Fibroblast of lung (primary cell): ENCODE measurements at regions not wholly inside any gene's neighbourhood (a gene's known extent, or its start where the extent isn't known, plus 50 kb on each side); places are given as distances from the start of the nearest gene placed in this dataset.

Experiments
- DNase-seq, 2 donors: peaks; one replicate each; pipeline versions ENCODE4 v3.0.0 to v3.0.0-alpha.2; 2010; ENCODE audit warnings: low read depth in 2 of 2
- H2AFZ ChIP-seq: 2 replicates; pipeline ENCODE4 v1.5.1; 2012; ENCODE audit warnings: low read length, control low read depth, inconsistent platforms
- H3K27ac ChIP-seq: 2 replicates; pipeline ENCODE4 v1.5.1; 2011; ENCODE audit warnings: low read length, control low read depth; ENCODE audit not compliant: insufficient read depth
- H3K27me3 ChIP-seq: 2 replicates; pipeline ENCODE4 v1.5.1; 2011; ENCODE audit warnings: mild to moderate bottlenecking, low read length; ENCODE audit not compliant: control insufficient read depth, insufficient read depth
- H3K36me3 ChIP-seq: 2 replicates; pipeline ENCODE4 v1.5.1; 2011; ENCODE audit warnings: low read length; ENCODE audit not compliant: control insufficient read depth, insufficient read depth
- H3K4me1 ChIP-seq: 2 replicates; pipeline ENCODE4 v1.5.1; 2011; ENCODE audit warnings: low read length; ENCODE audit not compliant: control insufficient read depth, insufficient read depth; ENCODE audit errors: extremely low read depth
- H3K4me2 ChIP-seq: 2 replicates; pipeline ENCODE4 v1.5.1; 2011; ENCODE audit warnings: low read length, control low read depth; ENCODE audit not compliant: insufficient read depth; ENCODE audit errors: extremely low read depth
- H3K4me3 ChIP-seq, 4 experiments: fragments of 200-600 bp in 1 of 4; sonication (generic) in 1 of 4; replicated peaks in 1 of 4; 2 replicates each; pipeline ENCODE4 v1.5.1; 2011 to 2016; ENCODE audit warnings: low read length in 4 of 4, low read depth in 3 of 4, mild to moderate bottlenecking in 3 of 4, control low read depth in 2 of 4, inconsistent platforms in 1 of 4, mixed read lengths in 1 of 4; ENCODE audit not compliant: insufficient read depth in 1 of 4; ENCODE audit errors: control extremely low read depth in 1 of 4
- H3K79me2 ChIP-seq: 2 replicates; pipeline ENCODE4 v1.5.1; 2012; ENCODE audit warnings: mild to moderate bottlenecking, low read length, inconsistent platforms; ENCODE audit not compliant: control insufficient read depth, insufficient read depth
- H3K9ac ChIP-seq: 2 replicates; pipeline ENCODE4 v1.5.1; 2011; ENCODE audit warnings: mild to moderate bottlenecking, low read length, control low read depth; ENCODE audit not compliant: insufficient read depth
- H3K9me3 ChIP-seq: 2 replicates; pipeline ENCODE4 v1.5.1; 2012; ENCODE audit warnings: low read depth, low read length; ENCODE audit not compliant: control insufficient read depth, insufficient read depth
- H4K20me1 ChIP-seq: 2 replicates; pipeline ENCODE4 v1.5.1; 2011; ENCODE audit warnings: low read length; ENCODE audit not compliant: control insufficient read depth, insufficient read depth; ENCODE audit errors: extremely low read depth
- CTCF ChIP-seq, 2 donors: IDR thresholded peaks in 1 of 2; conservative IDR thresholded peaks in 1 of 2; 1 replicate in 1 of 2; 2 replicates in 1 of 2; pipeline ENCODE4 v1.5.1; 2011 to 2012; ENCODE audit warnings: low read length in 2 of 2, control low read depth in 1 of 2, inconsistent platforms in 1 of 2, low read depth in 1 of 2, mild to moderate bottlenecking in 1 of 2
- EZH2 ChIP-seq: IDR thresholded peaks from 2 replicates; pipeline ENCODE4 v1.5.1; 2012; ENCODE audit warnings: low read length, control low read depth, mild to moderate bottlenecking; ENCODE audit errors: missing control alignments

GRCh38 chr1:101603726-101604125, 366.9 kb downstream of the S1PR1 start:
- Histone ChIP-seq H3K79me2 (no peaks in the 10 kb centered on the region), H3K4me3 (no peak overlapping the region), H3K4me2 (no peak overlapping the region), H3K9ac (no peak overlapping the region), H3K4me1 (no peaks in the 10 kb centered on the region), H3K9me3 (no peaks in the 10 kb centered on the region), H3K27ac (no peak overlapping the region), H4K20me1 (no peaks in the 10 kb centered on the region), H2AFZ (no peak overlapping the region), H3K36me3 (no peaks in the 10 kb centered on the region), H3K27me3 (no peaks in the 10 kb centered on the region)
- peak in 1 of 2 donors; percentile 44 for DNase-seq
- no peak for TF ChIP-seq CTCF (conservative IDR thresholded peaks at IDR 0.05 in 1 of 2, IDR thresholded peaks at IDR 0.05 in 1 of 2; ENCODE audit: low read depth in 1 of 2, low read length in 2 of 2)
- TF ChIP-seq EZH2, result no peak

- TF ChIP-seq CTCF (conservative IDR thresholded peaks at IDR 0.05 in 1 of 2, IDR thresholded peaks at IDR 0.05 in 1 of 2; ENCODE audit: low read depth in 1 of 2, low read length in 2 of 2) (no peak), EZH2 (no peak)
- Histone ChIP-seq H3K9me3 (no peaks in the 10 kb centered on the region), H3K4me2 (no peak overlapping the region), H3K4me3 (no peak overlapping the region), H2AFZ (no peak overlapping the region), H3K36me3 (no peaks in the 10 kb centered on the region), H3K9ac (no peak overlapping the region), H3K27me3 (no peaks in the 10 kb centered on the region), H3K79me2 (no peaks in the 10 kb centered on the region), H4K20me1 (no peaks in the 10 kb centered on the region), H3K4me1 (no peaks in the 10 kb centered on the region), H3K27ac (no peak overlapping the region)
- peak in 1 of 2 donors; percentile 26 for DNase-seq
Measured at GRCh38 chr1:101605878-101606277, 369.1 kb downstream of the S1PR1 start.

GRCh38 chr1:101613546-101613945, 376.7 kb downstream of the S1PR1 start:
- Histone ChIP-seq H4K20me1 (no peaks in the 10 kb centered on the region), H3K27ac (no peak overlapping the region), H3K4me3 (no peak overlapping the region), H3K36me3 (no peaks in the 10 kb centered on the region), H3K9ac (no peak overlapping the region), H2AFZ (no peak overlapping the region), H3K4me2 (no peak overlapping the region), H3K9me3 (no peaks in the 10 kb centered on the region), H3K79me2 (no peaks in the 10 kb centered on the region), H3K4me1 (no peaks in the 10 kb centered on the region), H3K27me3 (no peaks in the 10 kb centered on the region)
- peak in 1 of 2 donors; percentile 26 for DNase-seq
- no peak for TF ChIP-seq EZH2
- TF ChIP-seq CTCF (conservative IDR thresholded peaks at IDR 0.05 in 1 of 2, IDR thresholded peaks at IDR 0.05 in 1 of 2; ENCODE audit: low read depth in 1 of 2, low read length in 2 of 2), result no peak
